GM12891 (cell line): ENCODE measurements at regions not wholly inside any gene's neighbourhood (a gene's known extent, or its start where the extent isn't known, plus 50 kb on each side); places are given as distances from the start of the nearest gene placed in this dataset.

Experiments
- POLR2A ChIP-seq: IDR thresholded peaks from 2 replicates; pipeline ENCODE4 v1.6.1; 2011; ENCODE audit warnings: low read depth, low read length, control low read depth
- TAF1 ChIP-seq: IDR thresholded peaks from 2 replicates; pipeline ENCODE4 v1.6.1; 2011; ENCODE audit warnings: low read depth, low read length, control low read depth

- TF ChIP-seq POLR2A (no peak), TAF1 (no peak)
Observed at GRCh38 chr5:38046103-38046502, 206.3 kb upstream of the GDNF start.
